ENCODE measurements at regions not wholly inside any gene's neighbourhood (a gene's known extent, or its start where the extent isn't known, plus 50 kb on each side); places are given as distances from the start of the nearest gene placed in this dataset.

DNA sequence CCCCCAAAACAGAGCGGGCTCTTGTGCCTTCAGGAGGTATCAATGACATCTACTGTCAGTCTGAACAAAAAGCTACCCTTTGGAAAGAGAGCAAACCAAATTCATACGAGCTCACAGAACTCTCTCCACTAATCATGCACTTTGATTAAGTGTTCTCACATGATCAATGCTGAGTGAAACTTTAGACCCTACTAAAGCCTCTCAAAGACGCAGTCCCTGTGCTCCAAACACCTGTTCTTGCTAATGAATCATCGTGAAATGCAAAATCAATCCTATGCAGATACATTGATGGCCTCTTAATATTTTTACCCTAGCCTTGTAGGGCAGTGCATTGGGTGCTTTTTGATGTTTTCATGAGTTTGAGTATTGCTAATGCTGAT is 113.4 kb downstream of the ZBTB18 start:
- H3K9me3 ChIP-seq (replicated peaks), result no peaks in the 10 kb centered on the region
- peaks cover 40% of the 10 kb centered on the region for H3K4me1 ChIP-seq
- no peaks in the 10 kb centered on the region for H3K27me3 ChIP-seq
- H3K36me3 ChIP-seq, result no peaks in the 10 kb centered on the region
- peak overlapping the region; percentile 92 for H3K27ac ChIP-seq
- H3K4me3 ChIP-seq, result no peak overlapping the region
- no peak for DNase-seq

DNA sequence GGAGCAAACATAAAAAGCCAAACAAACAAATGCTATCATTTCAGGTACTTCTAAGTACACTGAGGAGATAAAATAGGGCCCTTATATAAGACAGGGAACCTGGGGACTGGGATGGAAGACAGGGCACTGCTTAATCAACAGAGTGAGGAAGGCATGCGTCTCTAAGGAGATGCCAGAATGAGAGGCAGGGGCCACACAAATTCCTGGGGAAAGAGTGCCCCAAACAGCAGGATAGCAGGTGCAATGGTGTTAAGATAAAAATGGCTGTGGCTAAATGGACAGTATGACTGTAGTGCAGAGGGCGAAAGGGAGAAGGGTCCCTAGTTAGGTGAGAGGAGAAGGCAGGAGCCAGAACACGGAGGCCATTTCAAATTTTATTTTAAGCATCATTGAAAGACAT is 113.9 kb downstream of the ZBTB18 start:
- peak in 1 of 2 experiments; percentile 20 for DNase-seq
- no peak overlapping the region for H3K4me3 ChIP-seq
- peak overlapping the region; percentile 92 for H3K27ac ChIP-seq
- no peaks in the 10 kb centered on the region for H3K36me3 ChIP-seq
- no peaks in the 10 kb centered on the region for H3K9me3 ChIP-seq (replicated peaks)
- peaks cover 39% of the 10 kb centered on the region for H3K4me1 ChIP-seq
- H3K27me3 ChIP-seq, result no peaks in the 10 kb centered on the region

DNA sequence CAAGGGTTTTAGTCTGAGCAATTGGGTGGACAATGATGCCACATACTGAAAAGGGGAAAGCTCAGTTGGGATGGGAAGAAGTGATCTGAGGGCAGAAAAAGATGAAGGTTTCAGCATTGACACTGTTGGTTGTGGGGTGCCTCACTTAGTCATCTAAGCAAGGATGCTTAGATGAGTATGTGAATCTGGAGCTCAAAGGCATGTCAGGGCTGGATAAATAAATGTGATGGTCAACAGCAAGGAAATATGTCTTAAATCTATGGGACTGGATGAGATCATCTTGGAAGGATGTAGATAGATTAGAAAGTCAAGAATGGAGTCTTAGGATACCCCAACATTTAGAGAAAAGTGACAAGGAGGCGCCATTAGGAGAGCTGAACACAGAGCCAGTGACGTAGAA is 114.6 kb downstream of the ZBTB18 start:
- peaks cover 32% of the 10 kb centered on the region for H3K4me1 ChIP-seq
- no peaks in the 10 kb centered on the region for H3K9me3 ChIP-seq (replicated peaks)
- no peak for DNase-seq
- no peak overlapping the region for H3K4me3 ChIP-seq
- H3K27ac ChIP-seq, result no peak overlapping the region
- H3K36me3 ChIP-seq, result no peaks in the 10 kb centered on the region
- H3K27me3 ChIP-seq, result no peaks in the 10 kb centered on the region

DNA sequence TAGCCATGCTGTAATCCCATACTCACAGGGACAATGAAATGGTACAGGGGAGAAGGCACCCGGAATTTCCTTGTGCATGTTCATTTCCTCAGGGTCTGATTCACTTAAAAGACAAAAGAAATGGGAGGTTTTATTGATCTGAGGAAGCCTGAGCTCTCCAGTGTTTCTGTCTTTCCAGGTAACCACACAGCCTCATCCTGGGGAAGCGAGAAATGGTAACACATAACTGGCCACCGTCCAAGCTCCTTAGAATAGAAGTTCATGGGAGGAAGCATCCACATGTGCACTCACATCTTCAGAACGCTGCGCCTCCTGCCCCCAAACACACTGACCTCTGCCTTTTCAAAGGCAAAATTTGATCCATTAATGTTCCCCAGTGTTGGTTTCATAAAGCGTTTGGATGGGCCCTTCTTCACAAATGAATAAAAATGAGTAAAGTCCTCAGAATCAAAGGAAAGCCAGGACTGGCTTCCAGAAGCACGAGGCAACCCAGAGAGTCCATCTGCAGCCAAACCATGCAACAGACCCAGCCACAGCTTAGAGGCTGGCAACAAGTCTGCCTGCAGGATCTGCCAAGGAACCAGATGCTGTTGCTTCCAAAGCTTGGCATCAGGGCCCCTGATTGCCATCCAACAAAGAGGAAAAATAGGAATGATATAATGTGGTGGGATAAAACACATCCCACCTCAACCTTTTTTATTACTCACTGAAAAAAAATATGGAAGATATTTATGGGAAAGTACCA is 120.3 kb downstream of the ZBTB18 start:
- Histone ChIP-seq H3K9me3 (replicated peaks) (0 out of 2 replicates have a peak, but pooled peaks cover 3% of the 10 kb centered on the region), H3K27ac (no peak overlapping the region), H3K4me1 (no peaks in the 10 kb centered on the region), H3K27me3 (no peaks in the 10 kb centered on the region), H3K4me3 (no peak overlapping the region), H3K36me3 (no peaks in the 10 kb centered on the region)
- no peak for DNase-seq

DNA sequence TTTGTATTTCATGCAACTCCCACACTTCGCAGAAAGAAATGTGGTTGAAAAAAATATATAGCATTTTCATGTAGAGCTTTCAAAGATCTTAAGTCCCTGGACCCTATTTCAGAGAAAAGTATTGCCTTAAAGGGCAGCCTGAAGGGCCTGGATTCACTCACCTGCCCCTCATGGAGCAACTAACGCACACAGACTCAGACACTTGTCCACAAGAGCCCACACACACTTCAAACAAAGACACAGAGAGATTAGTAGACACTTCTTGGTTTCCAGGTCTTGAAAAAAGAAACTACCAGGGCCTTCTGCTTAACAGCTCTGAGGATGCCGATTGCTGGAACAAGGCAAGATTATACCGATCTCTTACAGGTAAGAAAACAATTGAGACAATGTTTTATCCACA is 122.2 kb downstream of the ZBTB18 start:
- Histone ChIP-seq H3K4me3 (no peak overlapping the region), H3K27me3 (no peaks in the 10 kb centered on the region), H3K36me3 (no peaks in the 10 kb centered on the region), H3K9me3 (replicated peaks) (0 out of 2 replicates have a peak, but pooled peaks cover 3% of the 10 kb centered on the region), H3K27ac (no peak overlapping the region), H3K4me1 (no peaks in the 10 kb centered on the region)
- no peak for DNase-seq

DNA sequence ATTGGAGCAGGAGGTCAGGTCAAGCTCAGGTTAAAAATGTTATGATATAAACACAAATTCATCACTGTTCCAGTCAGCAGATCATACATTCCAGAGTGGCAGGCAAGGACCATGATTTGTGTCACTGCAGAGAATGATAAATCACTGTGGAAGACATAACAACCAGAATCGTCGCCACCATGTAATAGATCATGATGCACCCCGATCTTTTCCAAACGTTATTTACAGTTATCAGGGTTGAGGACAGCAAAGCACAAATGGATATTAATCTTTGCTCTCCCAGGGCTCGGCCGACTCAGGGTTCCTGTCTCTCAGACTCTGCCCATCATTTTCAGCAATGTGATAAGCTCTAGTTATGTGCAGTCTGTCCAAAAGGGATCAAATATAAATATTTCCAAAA is 122.7 kb downstream of the ZBTB18 start:
- Histone ChIP-seq H3K4me1 (no peaks in the 10 kb centered on the region), H3K27me3 (no peaks in the 10 kb centered on the region), H3K36me3 (no peaks in the 10 kb centered on the region), H3K4me3 (no peak overlapping the region), H3K27ac (no peak overlapping the region), H3K9me3 (replicated peaks) (0 out of 2 replicates have a peak, but pooled peaks cover 3% of the 10 kb centered on the region)
- DNase-seq, result no peak

DNA sequence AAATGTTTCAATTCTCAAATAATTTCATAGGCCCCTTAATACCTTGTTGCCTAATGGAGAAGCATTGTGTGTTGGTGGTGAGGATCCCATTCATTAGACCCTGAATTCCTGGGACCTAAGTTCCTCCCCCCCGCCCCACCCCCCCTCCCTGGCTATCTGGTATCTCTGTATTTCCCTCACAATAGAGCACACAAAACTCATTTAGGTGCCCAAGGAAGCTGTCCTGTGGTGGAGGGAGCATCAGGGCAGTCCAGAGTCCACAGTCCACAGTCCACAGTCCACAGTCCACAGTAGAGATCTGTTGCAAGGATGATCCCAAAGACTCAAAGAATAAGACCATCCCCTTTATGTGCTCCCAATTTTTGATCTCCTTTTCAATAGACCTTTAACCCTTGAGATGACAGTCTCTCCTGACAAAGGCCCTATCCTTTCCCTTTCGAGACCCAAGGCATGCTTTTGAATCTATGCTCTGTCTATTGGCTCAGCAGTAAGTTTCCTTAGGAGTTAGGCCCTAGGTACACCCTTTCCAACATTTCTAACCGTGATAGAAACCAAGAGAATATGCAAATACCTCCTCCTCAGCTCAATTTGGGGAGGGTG is 123.9 kb downstream of the ZBTB18 start:
- no peak for DNase-seq
- 0 out of 2 replicates have a peak, but pooled peaks cover 3% of the 10 kb centered on the region for H3K9me3 ChIP-seq (replicated peaks)
- H3K27ac ChIP-seq, result no peak overlapping the region

DNA sequence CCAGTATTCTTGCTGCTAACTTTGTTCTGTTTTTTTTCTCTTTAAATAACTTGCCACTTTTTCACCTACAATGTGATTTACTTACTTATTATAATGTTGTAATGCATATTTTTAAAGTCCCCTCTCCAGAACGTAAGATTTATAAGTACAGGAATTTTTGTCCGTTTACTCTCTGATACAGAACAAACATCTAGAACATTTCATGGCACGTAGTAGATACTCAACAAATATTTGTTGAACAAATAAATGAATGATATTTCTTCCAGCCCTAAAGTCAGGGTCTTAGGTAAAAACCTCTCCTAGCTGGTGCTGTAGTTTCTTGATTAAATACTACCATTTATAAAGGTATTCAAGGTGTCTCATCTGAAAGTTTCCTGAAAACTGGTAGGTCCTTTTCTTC is 125.1 kb downstream of the ZBTB18 start:
- no peaks in the 10 kb centered on the region for H3K27me3 ChIP-seq
- no peaks in the 10 kb centered on the region for H3K36me3 ChIP-seq
- H3K4me3 ChIP-seq, result no peak overlapping the region
- H3K4me1 ChIP-seq, result no peaks in the 10 kb centered on the region
- H3K9me3 ChIP-seq (replicated peaks), result 0 out of 2 replicates have a peak, but pooled peaks cover 3% of the 10 kb centered on the region
- H3K27ac ChIP-seq, result no peak overlapping the region
- no peak for DNase-seq

More for the DNA sequence above, 123.9 kb downstream of the ZBTB18 start:
- Histone ChIP-seq H3K4me3 (no peak overlapping the region), H3K27me3 (no peaks in the 10 kb centered on the region), H3K36me3 (no peaks in the 10 kb centered on the region), H3K4me1 (no peaks in the 10 kb centered on the region)

DNA sequence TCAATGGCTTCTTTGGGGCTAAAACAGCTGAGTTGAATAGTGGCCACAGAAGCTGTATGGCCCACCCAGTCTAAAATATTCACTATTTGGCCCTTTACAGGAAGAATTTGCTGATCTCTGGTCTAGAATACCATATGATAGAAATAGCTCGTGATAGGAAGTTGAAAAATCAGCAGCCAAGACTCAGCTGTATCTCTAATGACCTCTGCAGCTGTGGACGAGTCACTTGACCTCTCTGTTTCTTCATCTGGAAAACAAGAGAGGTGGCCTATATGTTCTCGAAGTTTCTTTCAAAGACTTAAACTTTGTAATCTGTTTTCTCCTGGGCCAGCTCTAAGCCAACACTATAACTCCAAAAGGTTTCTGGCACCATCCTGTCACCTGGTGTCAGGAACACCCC is 129.2 kb downstream of the ZBTB18 start:
- no peak overlapping the region for H3K27ac ChIP-seq
- H3K4me3 ChIP-seq, result no peak overlapping the region
- H3K36me3 ChIP-seq, result no peaks in the 10 kb centered on the region
- H3K4me1 ChIP-seq, result no peaks in the 10 kb centered on the region
- no peaks in the 10 kb centered on the region for H3K27me3 ChIP-seq
- no peak for DNase-seq
- H3K9me3 ChIP-seq (replicated peaks), result 0 out of 2 replicates have a peak, but pooled peaks cover 3% of the 10 kb centered on the region

DNA sequence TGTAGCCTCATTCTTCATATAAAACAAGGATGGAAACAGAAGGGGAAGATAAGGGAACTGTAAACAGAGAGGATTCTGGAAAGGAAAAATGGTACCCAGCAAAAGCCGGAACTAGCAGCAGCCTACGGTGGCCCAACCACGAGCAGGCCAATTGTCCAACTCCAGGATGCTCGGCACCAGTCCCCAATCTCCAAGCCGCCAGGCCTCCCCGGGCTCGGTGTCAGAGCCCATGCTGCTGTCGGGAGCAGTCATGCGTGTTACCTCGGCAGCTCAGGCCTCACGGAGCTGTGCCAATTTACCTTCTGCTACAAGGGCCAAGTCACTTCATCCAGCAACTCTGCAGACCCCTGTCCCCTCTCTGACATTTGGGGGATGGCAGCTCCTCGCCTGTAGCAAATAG is 130.8 kb downstream of the ZBTB18 start:
- no peak for DNase-seq
- Histone ChIP-seq H3K9me3 (replicated peaks) (no peaks in the 10 kb centered on the region), H3K27ac (no peak overlapping the region), H3K27me3 (no peaks in the 10 kb centered on the region), H3K4me3 (no peak overlapping the region), H3K4me1 (no peaks in the 10 kb centered on the region), H3K36me3 (no peaks in the 10 kb centered on the region)

DNA sequence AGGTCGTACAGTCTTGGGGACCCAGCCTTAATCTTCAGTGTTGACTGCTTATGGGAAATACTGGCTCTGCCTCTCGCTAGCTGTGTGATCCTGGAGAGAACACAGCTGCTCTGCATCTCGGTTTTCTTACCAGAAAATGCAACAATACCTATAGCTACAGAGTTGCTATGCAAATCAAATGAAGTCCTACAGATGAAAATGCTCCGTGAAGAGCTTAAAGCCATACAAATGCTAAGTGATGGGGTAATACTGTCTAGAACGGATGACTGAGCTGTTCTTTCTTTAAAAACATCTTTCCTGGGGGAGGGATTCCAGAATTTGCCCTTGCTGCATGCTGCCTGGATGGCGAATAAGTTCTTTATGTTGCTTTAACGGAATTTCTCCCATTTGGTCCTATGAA is 132.0 kb downstream of the ZBTB18 start:
- Histone ChIP-seq H3K27me3 (no peaks in the 10 kb centered on the region), H3K4me3 (no peak overlapping the region), H3K36me3 (no peaks in the 10 kb centered on the region), H3K27ac (no peak overlapping the region), H3K4me1 (no peaks in the 10 kb centered on the region), H3K9me3 (replicated peaks) (no peaks in the 10 kb centered on the region)
- no peak for DNase-seq

DNA sequence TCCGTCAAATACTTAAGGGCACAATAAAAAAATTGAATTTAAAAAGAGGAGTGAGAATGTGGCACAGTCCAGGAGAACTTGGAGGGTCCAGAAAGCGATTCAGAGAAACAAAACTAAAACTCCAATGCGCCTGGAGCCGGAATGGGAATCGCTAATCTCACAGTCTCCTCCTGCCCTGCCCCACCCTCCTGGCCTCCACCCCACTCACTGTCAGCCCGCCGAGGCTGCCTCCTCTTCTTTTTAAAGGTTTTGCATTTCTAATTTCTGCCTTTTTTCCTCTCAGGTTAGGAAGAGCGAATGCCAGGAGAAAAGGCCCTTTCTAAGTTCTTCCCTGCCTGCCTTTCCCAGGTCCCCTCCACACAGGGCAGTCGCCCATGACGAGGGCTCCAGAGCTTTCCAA is 135.3 kb downstream of the ZBTB18 start:
- no peak for DNase-seq
- no peak overlapping the region for H3K27ac ChIP-seq
- no peaks in the 10 kb centered on the region for H3K36me3 ChIP-seq
- no peaks in the 10 kb centered on the region for H3K4me1 ChIP-seq
- H3K27me3 ChIP-seq, result no peaks in the 10 kb centered on the region
- H3K4me3 ChIP-seq, result no peak overlapping the region
- H3K9me3 ChIP-seq (replicated peaks), result no peaks in the 10 kb centered on the region

DNA sequence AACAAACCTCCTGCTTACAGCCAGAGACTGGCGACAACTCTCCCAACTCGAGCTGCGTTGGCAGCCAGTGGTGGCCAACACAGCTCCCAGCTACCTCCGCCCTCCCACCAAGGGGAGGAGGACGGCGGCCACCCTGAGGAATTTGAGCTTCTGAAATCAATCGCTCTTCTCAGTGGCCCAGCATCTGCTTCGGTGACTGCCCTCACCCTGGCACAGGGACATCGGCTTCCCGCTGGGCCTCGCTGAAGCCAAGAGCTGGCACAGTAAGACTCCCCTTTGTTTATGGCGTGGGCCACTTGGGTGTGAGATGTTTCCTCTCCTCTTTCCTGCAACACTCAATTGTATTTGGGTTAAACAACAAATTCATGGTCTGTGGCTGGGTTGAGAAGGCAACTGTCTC is 136.2 kb downstream of the ZBTB18 start:
- Histone ChIP-seq H3K4me3 (no peak overlapping the region), H3K36me3 (no peaks in the 10 kb centered on the region), H3K4me1 (no peaks in the 10 kb centered on the region), H3K9me3 (replicated peaks) (no peaks in the 10 kb centered on the region), H3K27me3 (no peaks in the 10 kb centered on the region), H3K27ac (no peak overlapping the region)
- no peak for DNase-seq

DNA sequence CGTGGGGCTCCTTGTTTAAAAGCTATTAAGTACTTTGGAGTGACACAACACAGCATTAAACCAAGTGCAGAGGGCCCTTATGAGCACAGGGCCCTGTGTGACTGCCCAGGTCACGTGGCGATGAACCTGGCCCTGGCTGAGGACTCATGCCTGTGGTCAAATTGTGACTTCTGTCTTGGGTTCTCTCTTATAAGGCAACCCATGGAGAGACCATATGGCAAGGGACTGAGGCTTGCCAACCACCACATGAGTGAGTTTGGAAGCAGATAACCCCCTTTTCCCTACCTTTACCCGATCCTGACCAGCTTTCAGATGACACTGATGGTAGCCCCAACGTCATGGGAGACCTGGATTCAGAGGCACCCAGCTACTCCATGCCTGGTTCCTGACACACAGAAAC is 140.5 kb downstream of the ZBTB18 start:
- H3K4me3 ChIP-seq, result no peak overlapping the region
- no peaks in the 10 kb centered on the region for H3K27me3 ChIP-seq
- H3K27ac ChIP-seq, result no peak overlapping the region
- no peak for DNase-seq
- no peaks in the 10 kb centered on the region for H3K9me3 ChIP-seq (replicated peaks)
- H3K4me1 ChIP-seq, result no peaks in the 10 kb centered on the region
- no peaks in the 10 kb centered on the region for H3K36me3 ChIP-seq

DNA sequence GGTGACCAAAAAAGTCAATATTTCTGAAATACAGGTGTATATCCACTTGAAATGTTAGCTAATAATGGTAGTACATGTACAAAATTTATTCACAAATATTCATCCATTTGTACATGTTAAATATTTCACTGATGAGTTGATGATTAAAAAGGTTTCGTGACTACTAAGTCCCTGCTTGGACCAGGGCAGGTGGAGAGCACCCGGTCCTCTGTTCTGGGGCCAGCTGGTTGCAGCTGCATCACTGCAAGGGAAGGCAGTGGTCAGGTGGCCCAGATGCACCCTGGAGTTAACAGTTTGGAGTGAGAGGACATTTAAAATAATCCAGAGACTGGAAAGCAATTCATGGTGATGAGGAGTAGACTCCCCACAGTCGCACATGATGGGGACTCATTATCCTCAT is 141.2 kb downstream of the ZBTB18 start:
- H3K4me1 ChIP-seq, result no peaks in the 10 kb centered on the region
- H3K27me3 ChIP-seq, result no peaks in the 10 kb centered on the region
- H3K9me3 ChIP-seq (replicated peaks), result no peaks in the 10 kb centered on the region
- no peak overlapping the region for H3K4me3 ChIP-seq
- DNase-seq, result no peak
- H3K27ac ChIP-seq, result no peak overlapping the region
- H3K36me3 ChIP-seq, result no peaks in the 10 kb centered on the region
